SH-SY5Y (cell line): ENCODE measurements at regions not wholly inside any gene's neighbourhood (a gene's known extent, or its start where the extent isn't known, plus 50 kb on each side); places are given as distances from the start of the nearest gene placed in this dataset.

ENCODE experiments used
- GATA2 ChIP-seq: IDR thresholded peaks from 2 replicates; pipeline ENCODE4 v1.6.1; 2011; ENCODE audit warnings: mild to moderate bottlenecking, low read depth, low read length
- GATA3 ChIP-seq: IDR thresholded peaks from 2 replicates; pipeline ENCODE4 v1.6.1; 2011; ENCODE audit warnings: low read depth, mild to moderate bottlenecking, low read length, moderate library complexity

GRCh38 chr16:26261621-26262020, 569.9 kb downstream of the HS3ST4 start:
- TF ChIP-seq GATA2 = no peak

GRCh38 chr16:26263406-26263805, 571.6 kb downstream of the HS3ST4 start:
- no peak for TF ChIP-seq GATA2

- TF ChIP-seq GATA3 (no peak), GATA2 (no peak)
Measured at GRCh38 chr16:26267641-26268040, 575.9 kb downstream of the HS3ST4 start.

GRCh38 chr16:26269673-26270072, 577.9 kb downstream of the HS3ST4 start:
- no peak for TF ChIP-seq GATA3
- no peak for TF ChIP-seq GATA2

GRCh38 chr16:26273607-26274006, 581.8 kb downstream of the HS3ST4 start:
- no peak for TF ChIP-seq GATA3
- TF ChIP-seq GATA2 = no peak

- TF ChIP-seq GATA2 (no peak), GATA3 (no peak)
Measured at GRCh38 chr16:26275021-26275590, 583.3 kb downstream of the HS3ST4 start.

GRCh38 chr16:26276289-26276688, 584.5 kb downstream of the HS3ST4 start:
- TF ChIP-seq GATA3 (no peak), GATA2 (no peak)

- TF ChIP-seq GATA3 = no peak
Measured at GRCh38 chr16:26281381-26282110, 589.8 kb downstream of the HS3ST4 start.

- TF ChIP-seq GATA3 = no peak
- no peak for TF ChIP-seq GATA2
Measured at GRCh38 chr16:26295625-26296304, 604.0 kb downstream of the HS3ST4 start.

- TF ChIP-seq GATA2 (no peak), GATA3 (no peak)
Measured at GRCh38 chr16:26301516-26301915, 609.8 kb downstream of the HS3ST4 start.

GRCh38 chr16:26316683-26317464, 625.1 kb downstream of the HS3ST4 start:
- TF ChIP-seq GATA2 = no peak
- no peak for TF ChIP-seq GATA3

GRCh38 chr16:26317885-26318284, 626.1 kb downstream of the HS3ST4 start:
- TF ChIP-seq GATA3 (no peak), GATA2 (no peak)

- TF ChIP-seq GATA3 (no peak), GATA2 (no peak)
Measured at GRCh38 chr16:26330654-26331053, 638.9 kb downstream of the HS3ST4 start.
